Endodermal cell (in vitro differentiated cells): ENCODE measurements at regions not wholly inside any gene's neighbourhood (a gene's known extent, or its start where the extent isn't known, plus 50 kb on each side); places are given as distances from the start of the nearest gene placed in this dataset.

Source experiments
- DNase-seq: peaks from one replicate; pipeline ENCODE4 v3.0.0-alpha.2; 2017
- H3K27ac ChIP-seq: 2 replicates; pipeline ENCODE4 v1.5.1; 2013; ENCODE audit warnings: mild to moderate bottlenecking, low read depth, low read length, moderate library complexity
- H3K27me3 ChIP-seq: 2 replicates; pipeline ENCODE4 v1.6.1; 2013; ENCODE audit warnings: mild to moderate bottlenecking, low read length, moderate library complexity; ENCODE audit not compliant: insufficient read depth, control insufficient read depth, poor library complexity, severe bottlenecking
- H3K36me3 ChIP-seq: 2 replicates; pipeline ENCODE4 v1.7.0; 2013; ENCODE audit warnings: mild to moderate bottlenecking, low read length, moderate library complexity; ENCODE audit not compliant: control insufficient read depth, insufficient read depth
- H3K4me1 ChIP-seq: one replicate; pipeline ENCODE4 v1.7.0; 2013; ENCODE audit warnings: low read length; ENCODE audit not compliant: control insufficient read depth, insufficient read depth
- H3K4me3 ChIP-seq: 2 replicates; pipeline ENCODE4 v1.5.1; 2013; ENCODE audit warnings: mild to moderate bottlenecking, low read length, moderate library complexity
- H3K9ac ChIP-seq: 2 replicates; pipeline ENCODE4 v1.6.1; 2013; ENCODE audit warnings: mild to moderate bottlenecking, low read length, moderate library complexity; ENCODE audit not compliant: poor library complexity, severe bottlenecking; ENCODE audit errors: extremely low read depth
- H3K9me3 ChIP-seq: 2 replicates; pipeline ENCODE4 v1.6.1; 2013; ENCODE audit warnings: mild to moderate bottlenecking, low read length, moderate library complexity; ENCODE audit not compliant: control insufficient read depth
- H3K27ac Mint-ChIP-seq: 2 replicates; pipeline ENCODE4 v1.8.0; 2020; ENCODE audit warnings: mixed read lengths
- H3K27me3 Mint-ChIP-seq: 2 replicates; pipeline ENCODE4 v1.8.0; 2021; ENCODE audit warnings: mild to moderate bottlenecking, mixed read lengths; ENCODE audit not compliant: insufficient read depth
- H3K36me3 Mint-ChIP-seq: 2 replicates; pipeline ENCODE4 v1.8.0; 2020; ENCODE audit warnings: low read depth, mixed read lengths
- H3K4me1 Mint-ChIP-seq: 2 replicates; pipeline ENCODE4 v1.8.0; 2020; ENCODE audit warnings: mixed read lengths
- H3K4me3 Mint-ChIP-seq: 2 replicates; pipeline ENCODE4 v1.8.0; 2020; ENCODE audit warnings: mild to moderate bottlenecking, moderate library complexity, mixed read lengths
- H3K9me3 Mint-ChIP-seq: 2 replicates; pipeline ENCODE4 v1.8.0; 2020; ENCODE audit warnings: mild to moderate bottlenecking, mixed read lengths
- WGBS, 2 experiments: methylation state at CpG; one replicate each; pipeline versions ENCODE4 v1.1.5 to v1.1.7; 2013; ENCODE audit warnings: missing lambda C conversion rate in 2 of 2, mixed read lengths in 1 of 2; ENCODE audit not compliant: insufficient coverage in 1 of 2, insufficient read length in 1 of 2; 5-methylcytosine and 5-hydroxymethylcytosine counted together
- TF ChIP-seq, protein P1 (sequence below): fragments of 200-600 bp; sonication (generic); conservative IDR thresholded peaks from 2 replicates; pipeline ENCODE4 v1.5.0; 2021; ENCODE audit warnings: antibody characterized with exemption, mild to moderate bottlenecking

DNA sequence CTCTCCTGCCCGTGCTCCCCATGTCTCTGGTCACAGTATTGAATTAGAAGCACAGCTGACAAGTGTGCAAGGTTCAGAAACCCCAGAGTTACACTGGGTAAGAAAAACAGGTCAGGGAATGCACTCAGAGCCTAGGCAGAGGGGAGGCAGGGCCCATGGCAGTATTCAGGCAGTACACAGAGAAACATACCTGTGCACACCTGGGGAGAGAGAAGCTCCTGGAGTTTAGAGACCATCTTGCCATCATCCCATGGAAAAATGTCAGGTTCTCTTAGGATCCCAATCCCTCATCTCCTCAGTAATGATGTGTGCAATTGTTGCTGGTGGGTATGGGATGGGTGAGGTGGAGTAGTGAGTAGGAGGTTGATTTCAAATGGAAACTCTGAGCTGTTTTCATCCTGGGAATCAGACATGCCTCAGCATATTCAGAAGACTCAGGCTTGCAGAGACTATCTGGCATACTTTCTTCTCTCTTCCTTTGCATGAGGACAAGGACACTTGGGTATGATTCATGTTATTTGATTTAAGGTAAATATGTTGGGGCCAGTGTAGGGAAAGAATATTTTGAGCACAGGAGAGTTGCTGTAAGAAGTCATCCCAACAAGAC, 228.5 kb downstream of the ESM1 start:
- Histone ChIP-seq H3K4me3 (no peak overlapping the region), H3K4me1 (peaks cover 5% of the 10 kb centered on the region), H3K27ac (no peak overlapping the region), H3K9ac (no peak overlapping the region), H3K9me3 (no peaks in the 10 kb centered on the region), H3K27me3 (no peaks in the 10 kb centered on the region), H3K36me3 (no peaks in the 10 kb centered on the region)
- Mint-ChIP-seq H3K9me3 (no peaks in the 10 kb centered on the region), H3K27ac (no peak overlapping the region), H3K36me3 (no peaks in the 10 kb centered on the region), H3K4me3 (no peak overlapping the region), H3K27me3 (peaks cover 16% of the 10 kb centered on the region), H3K4me1 (peaks cover 16% of the 10 kb centered on the region)
- TF ChIP-seq, protein P1, sequence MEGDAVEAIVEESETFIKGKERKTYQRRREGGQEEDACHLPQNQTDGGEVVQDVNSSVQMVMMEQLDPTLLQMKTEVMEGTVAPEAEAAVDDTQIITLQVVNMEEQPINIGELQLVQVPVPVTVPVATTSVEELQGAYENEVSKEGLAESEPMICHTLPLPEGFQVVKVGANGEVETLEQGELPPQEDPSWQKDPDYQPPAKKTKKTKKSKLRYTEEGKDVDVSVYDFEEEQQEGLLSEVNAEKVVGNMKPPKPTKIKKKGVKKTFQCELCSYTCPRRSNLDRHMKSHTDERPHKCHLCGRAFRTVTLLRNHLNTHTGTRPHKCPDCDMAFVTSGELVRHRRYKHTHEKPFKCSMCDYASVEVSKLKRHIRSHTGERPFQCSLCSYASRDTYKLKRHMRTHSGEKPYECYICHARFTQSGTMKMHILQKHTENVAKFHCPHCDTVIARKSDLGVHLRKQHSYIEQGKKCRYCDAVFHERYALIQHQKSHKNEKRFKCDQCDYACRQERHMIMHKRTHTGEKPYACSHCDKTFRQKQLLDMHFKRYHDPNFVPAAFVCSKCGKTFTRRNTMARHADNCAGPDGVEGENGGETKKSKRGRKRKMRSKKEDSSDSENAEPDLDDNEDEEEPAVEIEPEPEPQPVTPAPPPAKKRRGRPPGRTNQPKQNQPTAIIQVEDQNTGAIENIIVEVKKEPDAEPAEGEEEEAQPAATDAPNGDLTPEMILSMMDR = no peak
- no peak for DNase-seq
- 86 to 100% methylated on average over 1 of the region's 1 CpG for WGBS, 2 experiments

DNA sequence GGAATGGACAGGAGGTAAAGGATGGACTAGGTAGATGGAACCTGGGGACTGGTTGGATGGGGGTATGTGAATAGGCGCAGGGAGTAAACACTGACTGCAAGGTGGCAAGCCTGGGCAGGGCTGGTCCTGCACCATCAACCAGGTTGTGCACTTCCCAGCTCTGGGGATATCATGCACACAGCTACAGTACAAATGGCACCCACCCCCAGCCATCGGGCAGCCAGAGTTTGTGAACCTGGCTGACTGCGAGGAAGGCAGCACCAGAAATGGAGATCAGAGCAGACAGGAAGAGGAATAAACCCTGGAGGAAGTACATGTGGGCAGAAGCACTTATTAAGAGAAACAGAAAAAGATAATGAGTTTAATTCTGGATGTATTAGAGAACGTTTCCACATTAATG, 229.1 kb downstream of the ESM1 start:
- Mint-ChIP-seq H3K4me1 (peaks cover 16% of the 10 kb centered on the region), H3K36me3 (no peaks in the 10 kb centered on the region)
- DNase-seq = no peak

DNA sequence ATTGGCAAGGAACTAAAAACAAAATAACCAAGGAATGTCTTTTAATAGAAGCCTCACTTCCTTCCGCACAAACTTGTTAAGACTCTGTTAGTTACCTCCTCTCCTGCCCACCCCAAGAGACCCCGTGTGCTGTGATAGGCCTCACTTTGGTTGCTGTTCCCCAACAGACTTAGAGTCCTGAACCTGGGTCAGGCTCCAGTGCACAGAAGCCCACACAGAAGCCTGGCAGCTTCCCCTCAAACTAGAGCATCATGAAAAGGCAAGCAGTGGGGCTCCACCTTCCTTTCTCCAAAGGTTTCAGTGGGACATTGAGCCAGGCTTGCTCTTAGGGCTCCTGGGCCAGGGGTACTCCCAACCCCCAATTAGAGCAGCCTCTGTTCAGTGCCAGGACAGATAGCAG, 230.5 kb downstream of the ESM1 start:
- Histone ChIP-seq H3K4me3 (no peak overlapping the region), H3K36me3 (no peaks in the 10 kb centered on the region), H3K27ac (no peak overlapping the region), H3K27me3 (no peaks in the 10 kb centered on the region), H3K4me1 (peaks cover 5% of the 10 kb centered on the region), H3K9me3 (no peaks in the 10 kb centered on the region), H3K9ac (no peak overlapping the region)
- H3K4me1 Mint-ChIP-seq = peaks cover 16% of the 10 kb centered on the region
- H3K27me3 Mint-ChIP-seq = peaks cover 16% of the 10 kb centered on the region
- TF ChIP-seq, protein P1 = no peak
- DNase-seq = no peak
- H3K4me3 Mint-ChIP-seq = no peak overlapping the region
- no peaks in the 10 kb centered on the region for H3K36me3 Mint-ChIP-seq
- WGBS, 2 experiments = 94% methylated on average over 2 of the region's 2 CpGs; no CpG with 5 or more reads in 1 of the 2 experiments
- H3K27ac Mint-ChIP-seq = no peak overlapping the region
- no peaks in the 10 kb centered on the region for H3K9me3 Mint-ChIP-seq

More for the DNA sequence above, 229.1 kb downstream of the ESM1 start:
- Histone ChIP-seq H3K27me3 (no peaks in the 10 kb centered on the region), H3K36me3 (no peaks in the 10 kb centered on the region), H3K27ac (no peak overlapping the region), H3K9ac (no peak overlapping the region), H3K9me3 (no peaks in the 10 kb centered on the region), H3K4me1 (peaks cover 5% of the 10 kb centered on the region), H3K4me3 (no peak overlapping the region)
- Mint-ChIP-seq H3K9me3 (no peaks in the 10 kb centered on the region), H3K27ac (no peak overlapping the region), H3K27me3 (peaks cover 16% of the 10 kb centered on the region), H3K4me3 (no peak overlapping the region)
- 93 to 94% methylated on average over 3 to 4 of the region's 4 CpGs for WGBS, 2 experiments
- TF ChIP-seq, protein P1 = no peak
